Esophagus muscularis mucosa (tissue), 4 donors: ENCODE measurements at regions not wholly inside any gene's neighbourhood (a gene's known extent, or its start where the extent isn't known, plus 50 kb on each side); places are given as distances from the start of the nearest gene placed in this dataset.

Experiments
- DNase-seq: peaks from one replicate; pipeline ENCODE4 v3.0.0-alpha.2; 2017; ENCODE audit errors: extremely low spot score
- H3K27ac ChIP-seq, 4 donors: fragments of 200-600 bp; sonication (generic); replicated peaks in 1 of 4; 1 replicate in 3 of 4; 2 replicates in 1 of 4; pipeline ENCODE4 v1.5.1; 2016 to 2019; ENCODE audit warnings: mild to moderate bottlenecking in 1 of 4
- H3K27me3 ChIP-seq, 4 donors: fragments of 200-600 bp; sonication (generic); one replicate each; pipeline versions ENCODE4 v1.5.1 to v1.6.0; 2016 to 2019
- H3K36me3 ChIP-seq, 4 donors: fragments of 200-600 bp; sonication (generic); one replicate each; pipeline ENCODE4 v1.5.1; 2016 to 2019
- H3K4me1 ChIP-seq, 4 donors: fragments of 200-600 bp; sonication (generic); one replicate each; pipeline ENCODE4 v1.5.1; 2016 to 2019
- H3K4me3 ChIP-seq, 4 donors: fragments of 200-600 bp; sonication (generic); 1 replicate in 2 of 4; 2 replicates in 2 of 4; pipeline ENCODE4 v1.5.1; 2016 to 2019; ENCODE audit warnings: mild to moderate bottlenecking in 4 of 4, moderate library complexity in 1 of 4
- H3K9me3 ChIP-seq, 4 donors: fragments of 200-600 bp; sonication (generic); 1 replicate in 3 of 4; 2 replicates in 1 of 4; pipeline ENCODE4 v1.5.1; 2016 to 2019
- CTCF ChIP-seq, 3 experiments: fragments of 200-600 bp in 2 of 3; fragments of 450-650 bp in 1 of 3; sonication (generic) in 2 of 3; IDR thresholded peaks; one replicate each; pipeline ENCODE4 v1.5.1; 2017 to 2019; ENCODE audit warnings: antibody characterized with exemption in 3 of 3, mild to moderate bottlenecking in 2 of 3, moderate library complexity in 1 of 3
- EP300 ChIP-seq: sonication (generic); formaldehyde crosslinking; IDR thresholded peaks from one replicate; pipeline ENCODE4 v1.6.1; 2017; ENCODE audit warnings: antibody characterized with exemption
- POLR2A ChIP-seq: fragments of 450-650 bp; IDR thresholded peaks from one replicate; pipeline ENCODE4 v1.6.1; 2017; ENCODE audit warnings: antibody characterized with exemption, moderate library complexity, mild to moderate bottlenecking, low read depth
- POLR2AphosphoS5 ChIP-seq, 2 donors: sonication (generic); formaldehyde crosslinking; IDR thresholded peaks; one replicate each; pipeline ENCODE4 v1.6.1; 2017; ENCODE audit warnings: antibody characterized with exemption in 2 of 2
- WGBS: methylation state at CpG from one replicate; pipeline ENCODE4 v1.1.5; 2018; 5-methylcytosine and 5-hydroxymethylcytosine counted together
- intact Hi-C: fragments of 100-400 bp; cut with DNase I; formaldehyde crosslinking; loops from one replicate; pipeline ENCODE4 v1.15.1; 2023

GRCh38 chr19:29085206-29085605, 127.7 kb downstream of the UQCRFS1 start:
- 52% methylated on average over 4 of the region's 5 CpGs for WGBS

GRCh38 chr19:29084266-29084665, 128.7 kb downstream of the UQCRFS1 start:
- Histone ChIP-seq H3K27me3 (peaks cover 0 to 39% (median 0%) of the 10 kb centered on the region in 4 donors), H3K4me1 (no peaks in the 10 kb centered on the region), H3K27ac (no peak overlapping the region), H3K9me3 (no peaks in the 10 kb centered on the region), H3K36me3 (no peaks in the 10 kb centered on the region), H3K4me3 (no peak overlapping the region)
- intact Hi-C loops = no loop called here
- no peak for TF ChIP-seq CTCF (IDR thresholded peaks at IDR 0.05)
- no peak for TF ChIP-seq POLR2AphosphoS5 (IDR thresholded peaks at IDR 0.05)
- TF ChIP-seq EP300 = no peak
- no peak for TF ChIP-seq POLR2A
- DNase-seq = no peak
- 69% methylated on average over 9 of the region's 9 CpGs for WGBS

More at GRCh38 chr19:29085206-29085605, 127.7 kb downstream of the UQCRFS1 start:
- Histone ChIP-seq H3K9me3 (no peaks in the 10 kb centered on the region), H3K27ac (no peak overlapping the region), H3K27me3 (peaks cover 0 to 36% (median 0%) of the 10 kb centered on the region in 4 donors), H3K4me3 (no peak overlapping the region), H3K4me1 (no peaks in the 10 kb centered on the region), H3K36me3 (no peaks in the 10 kb centered on the region)
- TF ChIP-seq POLR2AphosphoS5 (IDR thresholded peaks at IDR 0.05) (no peak), POLR2A (no peak), EP300 (no peak), CTCF (IDR thresholded peaks at IDR 0.05) (no peak)
- no peak for DNase-seq
- intact Hi-C loops = no loop called here

- WGBS = 73% methylated on average over 6 of the region's 6 CpGs
- intact Hi-C loops = no loop called here
- TF ChIP-seq POLR2AphosphoS5 (IDR thresholded peaks at IDR 0.05) (no peak), EP300 (no peak), POLR2A (no peak), CTCF (IDR thresholded peaks at IDR 0.05) (no peak)
- no peak overlapping the region for H3K27ac ChIP-seq
- no peak for DNase-seq
- H3K27me3 ChIP-seq = peaks cover 0 to 38% (median 0%) of the 10 kb centered on the region in 4 donors
- no peaks in the 10 kb centered on the region for H3K9me3 ChIP-seq
- no peak overlapping the region for H3K4me3 ChIP-seq
- no peaks in the 10 kb centered on the region for H3K4me1 ChIP-seq
- no peaks in the 10 kb centered on the region for H3K36me3 ChIP-seq
Observed at GRCh38 chr19:29083863-29084262, 129.1 kb downstream of the UQCRFS1 start.

GRCh38 chr19:29079356-29080032, 133.5 kb downstream of the UQCRFS1 start:
- no peak overlapping the region for H3K27ac ChIP-seq
- no peak for DNase-seq
- intact Hi-C loops = no loop called here
- no peak overlapping the region for H3K4me3 ChIP-seq
- WGBS = 69% methylated on average over 14 of the region's 14 CpGs
- no peaks in the 10 kb centered on the region for H3K36me3 ChIP-seq
- no peaks in the 10 kb centered on the region for H3K9me3 ChIP-seq
- peaks cover 0 to 42% (median 0%) of the 10 kb centered on the region in 4 donors for H3K27me3 ChIP-seq
- no peaks in the 10 kb centered on the region for H3K4me1 ChIP-seq
- no peak for TF ChIP-seq POLR2A
- no peak for TF ChIP-seq POLR2AphosphoS5 (IDR thresholded peaks at IDR 0.05)
- TF ChIP-seq EP300 = no peak
- TF ChIP-seq CTCF (IDR thresholded peaks at IDR 0.05) = no peak

GRCh38 chr19:29076963-29077362, 136.0 kb downstream of the UQCRFS1 start:
- no peak overlapping the region for H3K27ac ChIP-seq
- no peaks in the 10 kb centered on the region for H3K36me3 ChIP-seq
- no peak for TF ChIP-seq POLR2AphosphoS5 (IDR thresholded peaks at IDR 0.05)
- TF ChIP-seq POLR2A = no peak
- no peak for TF ChIP-seq CTCF (IDR thresholded peaks at IDR 0.05)
- TF ChIP-seq EP300 = no peak
- H3K27me3 ChIP-seq = peaks cover 0 to 31% (median 0%) of the 10 kb centered on the region in 4 donors
- intact Hi-C loops = no loop called here
- 77% methylated on average over 4 of the region's 4 CpGs for WGBS
- H3K4me3 ChIP-seq = no peak overlapping the region
- H3K9me3 ChIP-seq = no peaks in the 10 kb centered on the region
- DNase-seq = no peak
- H3K4me1 ChIP-seq = no peaks in the 10 kb centered on the region
